AG20443 (cell line): ENCODE measurements at regions not wholly inside any gene's neighbourhood (a gene's known extent, or its start where the extent isn't known, plus 50 kb on each side); places are given as distances from the start of the nearest gene placed in this dataset.

Source experiments
- DNase-seq: peaks from one replicate; pipeline ENCODE4 v3.0.0; 2012; ENCODE audit warnings: low spot score, mixed read lengths

- no peak for DNase-seq
These were observed 82.7 kb upstream of the DUSP22 start for GRCh38 chr6:209432-210103.

GRCh38 chr6:210104-210456 lies 82.2 kb upstream of the DUSP22 start:
- DNase-seq, result no peak

- no peak for DNase-seq
These were observed 81.4 kb upstream of the DUSP22 start for GRCh38 chr6:210778-211374.

- DNase-seq, result no peak
These were observed 80.3 kb upstream of the DUSP22 start for GRCh38 chr6:211871-212497.

- DNase-seq, result no peak
These were observed 79.0 kb upstream of the DUSP22 start for GRCh38 chr6:213284-213683.

- no peak for DNase-seq
These were observed 77.9 kb upstream of the DUSP22 start for GRCh38 chr6:214428-214827.

GRCh38 chr6:215335-216034 lies 76.8 kb upstream of the DUSP22 start:
- DNase-seq, result no peak

- no peak for DNase-seq
These were observed 75.1 kb upstream of the DUSP22 start for GRCh38 chr6:217048-217659.

GRCh38 chr6:218153-219018 lies 73.9 kb upstream of the DUSP22 start:
- no peak for DNase-seq

- no peak for DNase-seq
These were observed 73.2 kb upstream of the DUSP22 start for GRCh38 chr6:219019-219570.

GRCh38 chr6:219641-220198 lies 72.6 kb upstream of the DUSP22 start:
- DNase-seq, result peak; percentile 75

- DNase-seq, result no peak
These were observed 72.0 kb upstream of the DUSP22 start for GRCh38 chr6:220312-220711.

- DNase-seq, result no peak
These were observed 71.4 kb upstream of the DUSP22 start for GRCh38 chr6:220721-221475.

- DNase-seq, result no peak
These were observed 70.5 kb upstream of the DUSP22 start for GRCh38 chr6:221531-222349.

GRCh38 chr6:222468-222867 lies 69.8 kb upstream of the DUSP22 start:
- DNase-seq, result no peak

- DNase-seq, result no peak
These were observed 69.2 kb upstream of the DUSP22 start for GRCh38 chr6:223136-223535.

GRCh38 chr6:223763-224162 lies 68.5 kb upstream of the DUSP22 start:
- no peak for DNase-seq

- no peak for DNase-seq
These were observed 67.9 kb upstream of the DUSP22 start for GRCh38 chr6:224350-224749.

- DNase-seq, result no peak
These were observed 67.1 kb upstream of the DUSP22 start for GRCh38 chr6:225121-225721.
